ENCODE measurements at regions not wholly inside any gene's neighbourhood (a gene's known extent, or its start where the extent isn't known, plus 50 kb on each side); places are given as distances from the start of the nearest gene placed in this dataset.
A peak's percentile ranks its signal among the peaks of the same experiment; 100 is the strongest.
"Not testable (repeated sequence)": the region's sequence is repeated elsewhere in the genome, so short reads cannot be mapped to it uniquely, and the experiment has no call there.

- H3K9me3 ChIP-seq; H3K36me3 ChIP-seq (replicated peaks); H3K4me1 ChIP-seq; in situ Hi-C loops (cut with MboI; ENCODE audit: low sequenced_read_pairs); H3K4me3 ChIP-seq; H3K27me3 ChIP-seq (ENCODE audit: low read depth): not testable (repeated sequence)
- peak; percentile 2 to 33 for DNase-seq (ENCODE audit: low spot score in 2 of 2)
These were observed 88.1 kb downstream of the POTEG start for GRCh38 chr14:19346074-19346480.

GRCh38 chr14:19346636-19347035 is 87.5 kb downstream of the POTEG start:
- in situ Hi-C loops (cut with MboI; ENCODE audit: low sequenced_read_pairs); H3K27me3 ChIP-seq (ENCODE audit: low read depth); H3K36me3 ChIP-seq (replicated peaks); H3K4me3 ChIP-seq; H3K4me1 ChIP-seq; DNase-seq (ENCODE audit: low spot score in 2 of 2); H3K9me3 ChIP-seq: not testable (repeated sequence)

- H3K4me3 ChIP-seq; H3K9me3 ChIP-seq; H3K4me1 ChIP-seq; H3K36me3 ChIP-seq (replicated peaks); in situ Hi-C loops (cut with MboI; ENCODE audit: low sequenced_read_pairs); H3K27me3 ChIP-seq (ENCODE audit: low read depth); DNase-seq (ENCODE audit: low spot score in 2 of 2): not testable (repeated sequence)
These were observed 87.0 kb downstream of the POTEG start for GRCh38 chr14:19347112-19347511.
